Superior temporal gyrus (tissue), 1 donor: ENCODE measurements at regions not wholly inside any gene's neighbourhood (a gene's known extent, or its start where the extent isn't known, plus 50 kb on each side); places are given as distances from the start of the nearest gene placed in this dataset.
"Not testable (repeated sequence)": the region's sequence is repeated elsewhere in the genome, so short reads cannot be mapped to it uniquely, and the experiment has no call there.

ENCODE experiments used
- DNase-seq: peaks from one replicate; pipeline ENCODE4 v3.0.0-alpha.2; 2016; ENCODE audit errors: extremely low spot score

GRCh38 chr12:123061441-123062205, 81.1 kb downstream of the ARL6IP4 start:
- DNase-seq: no peak

- DNase-seq: no peak
Measured at GRCh38 chr12:123059500-123059899, 79.0 kb downstream of the ARL6IP4 start.

GRCh38 chr12:123058980-123059379, 78.5 kb downstream of the ARL6IP4 start:
- DNase-seq: no peak

- DNase-seq: no peak
Measured at GRCh38 chr12:123058481-123058880, 78.0 kb downstream of the ARL6IP4 start.

GRCh38 chr12:123057513-123058265, 77.2 kb downstream of the ARL6IP4 start:
- DNase-seq: no peak

GRCh38 chr12:123056709-123057108, 76.2 kb downstream of the ARL6IP4 start:
- DNase-seq: no peak

- DNase-seq: no peak
Measured at GRCh38 chr12:123056053-123056452, 75.6 kb downstream of the ARL6IP4 start.

- DNase-seq: peak; percentile 68
Measured at GRCh38 chr12:123055281-123055766, 74.8 kb downstream of the ARL6IP4 start.

GRCh38 chr12:123054371-123054770, 73.9 kb downstream of the ARL6IP4 start:
- no peak for DNase-seq

GRCh38 chr12:123051556-123051955, 71.1 kb downstream of the ARL6IP4 start:
- DNase-seq: no peak

GRCh38 chr12:123050913-123051312, 70.4 kb downstream of the ARL6IP4 start:
- DNase-seq: no peak

GRCh38 chr12:123050331-123050831, 69.9 kb downstream of the ARL6IP4 start:
- no peak for DNase-seq

- DNase-seq: peak; percentile 69
Measured at GRCh38 chr12:123049398-123050240, 69.1 kb downstream of the ARL6IP4 start.

- not testable (repeated sequence) for DNase-seq
Measured at GRCh38 chr12:123047892-123048291, 67.4 kb downstream of the ARL6IP4 start.

- no peak for DNase-seq
Measured at GRCh38 chr12:123047289-123047688, 66.8 kb downstream of the ARL6IP4 start.

- DNase-seq: no peak
Measured at GRCh38 chr12:123046431-123046830, 66.0 kb downstream of the ARL6IP4 start.

GRCh38 chr12:123045678-123046077, 65.2 kb downstream of the ARL6IP4 start:
- no peak for DNase-seq

- no peak for DNase-seq
Measured at GRCh38 chr12:123044351-123044750, 63.9 kb downstream of the ARL6IP4 start.

GRCh38 chr12:123043536-123044001, 63.1 kb downstream of the ARL6IP4 start:
- peak; percentile 64 for DNase-seq

GRCh38 chr12:123042833-123043232, 62.4 kb downstream of the ARL6IP4 start:
- no peak for DNase-seq

GRCh38 chr12:123041811-123042655, 61.6 kb downstream of the ARL6IP4 start:
- DNase-seq: peak; percentile 9
